Stimulated activated naive CD8-positive, alpha-beta T cell treated with anti-CD3 and anti-CD28 coated beads, Interleukin-15, amount 100 ng/mL, for 72 hours (primary cell): ENCODE measurements at regions not wholly inside any gene's neighbourhood (a gene's known extent, or its start where the extent isn't known, plus 50 kb on each side); places are given as distances from the start of the nearest gene placed in this dataset.

ENCODE experiments used
- ATAC-seq: fragments of 150-1000 bp; cut with Tn5 transposase; 2 replicates; pipeline ENCODE4 v1.10.0; 2021; ENCODE audit warnings: mild to moderate bottlenecking, moderate library complexity
- DNase-seq, 2 donors: peaks; one replicate each; pipeline ENCODE4 v3.0.0; 2021 to 2022
- H3K27ac Mint-ChIP-seq, 2 donors: one replicate each; pipeline ENCODE4 v1.8.0; 2022; ENCODE audit warnings: mild to moderate bottlenecking in 2 of 2, mixed read lengths in 2 of 2, moderate library complexity in 2 of 2
- H3K27me3 Mint-ChIP-seq: one replicate; pipeline ENCODE4 v1.8.0; 2022; ENCODE audit warnings: mixed read lengths
- H3K4me1 Mint-ChIP-seq: one replicate; pipeline ENCODE4 v1.8.0; 2022; ENCODE audit warnings: mild to moderate bottlenecking, mixed read lengths
- H3K4me3 Mint-ChIP-seq, 2 donors: one replicate each; pipeline ENCODE4 v1.8.0; 2022; ENCODE audit warnings: mild to moderate bottlenecking in 2 of 2, mixed read lengths in 2 of 2, moderate library complexity in 1 of 2
- H3K9me3 Mint-ChIP-seq, 2 donors: one replicate each; pipeline ENCODE4 v1.8.0; 2022; ENCODE audit warnings: mixed read lengths in 2 of 2

DNA sequence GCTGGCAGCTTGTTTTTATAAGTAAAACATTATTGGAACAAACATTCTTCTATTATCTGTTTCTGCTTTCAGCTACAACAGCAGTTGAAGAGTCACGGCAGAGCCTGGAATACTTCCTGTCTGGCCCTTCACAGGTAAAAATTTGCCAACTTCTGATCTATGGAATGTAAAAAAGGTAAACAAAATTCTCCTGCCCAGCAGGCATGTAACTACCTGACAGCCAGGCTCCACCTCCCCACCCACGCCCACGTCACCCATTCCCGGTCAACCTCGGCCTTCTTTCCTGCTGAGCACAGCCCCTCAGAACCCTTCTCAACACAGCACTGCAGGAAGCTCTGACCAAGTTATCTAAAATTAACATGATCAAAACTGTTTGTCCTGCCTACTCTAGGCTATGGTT lies 166.0 kb downstream of the DLL1 start:
- Mint-ChIP-seq H3K9me3 (peaks cover 15 to 20% of the 10 kb centered on the region in 2 donors), H3K4me3 (no peak overlapping the region), H3K27ac (peak overlapping the region in 1 of 2 donors; percentile 40), H3K4me1 (no peaks in the 10 kb centered on the region), H3K27me3 (no peaks in the 10 kb centered on the region)
- no peak for ATAC-seq
- no peak for DNase-seq

GRCh38 chr6:170124150-170124549 lies 166.7 kb downstream of the DLL1 start:
- H3K27ac Mint-ChIP-seq, result no peak overlapping the region
- no peaks in the 10 kb centered on the region for H3K4me1 Mint-ChIP-seq
- DNase-seq (no peak), ATAC-seq (no peak)
- no peaks in the 10 kb centered on the region for H3K27me3 Mint-ChIP-seq
- H3K4me3 Mint-ChIP-seq, result no peak overlapping the region
- H3K9me3 Mint-ChIP-seq, result peaks cover 15 to 24% of the 10 kb centered on the region in 2 donors

GRCh38 chr6:170122651-170123050 lies 168.2 kb downstream of the DLL1 start:
- ATAC-seq (no peak), DNase-seq (no peak)
- no peak overlapping the region for H3K27ac Mint-ChIP-seq
- H3K4me3 Mint-ChIP-seq, result no peak overlapping the region
- no peaks in the 10 kb centered on the region for H3K4me1 Mint-ChIP-seq
- H3K9me3 Mint-ChIP-seq, result peaks cover 15 to 24% of the 10 kb centered on the region in 2 donors
- H3K27me3 Mint-ChIP-seq, result no peaks in the 10 kb centered on the region

- no peaks in the 10 kb centered on the region for H3K4me1 Mint-ChIP-seq
- ATAC-seq (no peak), DNase-seq (peak in 1 of 2 donors; percentile 4)
- no peaks in the 10 kb centered on the region for H3K27me3 Mint-ChIP-seq
- H3K27ac Mint-ChIP-seq, result no peak overlapping the region
- H3K9me3 Mint-ChIP-seq, result peaks cover 15 to 24% of the 10 kb centered on the region in 2 donors
- H3K4me3 Mint-ChIP-seq, result no peak overlapping the region
Observed at GRCh38 chr6:170117111-170117972, 173.5 kb downstream of the DLL1 start.

GRCh38 chr6:170116636-170117035 lies 174.2 kb downstream of the DLL1 start:
- H3K9me3 Mint-ChIP-seq, result peaks cover 13 to 20% of the 10 kb centered on the region in 2 donors
- H3K27me3 Mint-ChIP-seq, result no peaks in the 10 kb centered on the region
- H3K4me1 Mint-ChIP-seq, result no peaks in the 10 kb centered on the region
- H3K27ac Mint-ChIP-seq, result no peak overlapping the region
- no peak overlapping the region for H3K4me3 Mint-ChIP-seq
- DNase-seq (no peak), ATAC-seq (no peak)

- Mint-ChIP-seq H3K4me3 (no peak overlapping the region), H3K4me1 (no peaks in the 10 kb centered on the region), H3K9me3 (peaks cover under 1 to 8% of the 10 kb centered on the region in 2 donors), H3K27ac (no peak overlapping the region), H3K27me3 (no peaks in the 10 kb centered on the region)
- DNase-seq (peak in 1 of 2 donors; percentile 4), ATAC-seq (no peak)
Observed at GRCh38 chr6:170114956-170115855, 175.7 kb downstream of the DLL1 start.

GRCh38 chr6:170114187-170114945 lies 176.5 kb downstream of the DLL1 start:
- H3K4me3 Mint-ChIP-seq, result no peak overlapping the region
- no peak for ATAC-seq

DNA sequence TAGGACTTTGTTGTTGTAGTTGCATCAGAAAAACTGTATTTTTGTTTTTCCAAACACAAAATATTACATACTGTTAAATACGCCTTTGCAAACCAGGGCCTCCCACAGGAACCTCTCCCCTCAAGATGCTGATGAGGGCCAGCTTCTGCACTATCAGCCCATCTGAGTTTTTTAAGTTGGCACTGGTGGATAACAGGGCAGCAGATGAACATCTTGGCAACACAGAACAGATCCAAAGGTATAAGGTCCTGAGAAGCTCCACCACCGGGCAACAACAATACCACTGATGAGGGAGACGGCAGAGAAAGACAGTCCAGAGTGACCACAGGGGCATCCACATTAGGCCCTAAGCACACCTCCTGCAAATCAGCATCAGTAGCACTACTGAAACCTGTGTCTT lies 177.7 kb downstream of the DLL1 start:
- peaks cover 4% of the 10 kb centered on the region for H3K4me1 Mint-ChIP-seq
- H3K27me3 Mint-ChIP-seq, result no peaks in the 10 kb centered on the region
- no peaks in the 10 kb centered on the region for H3K9me3 Mint-ChIP-seq
- H3K4me3 Mint-ChIP-seq, result no peak overlapping the region
- ATAC-seq (no peak), DNase-seq (peak in 1 of 2 donors; percentile 2)
- H3K27ac Mint-ChIP-seq, result peak overlapping the region in 1 of 2 donors; percentile 51

More at GRCh38 chr6:170114187-170114945, 176.5 kb downstream of the DLL1 start:
- no peak for DNase-seq
- no peak overlapping the region for H3K27ac Mint-ChIP-seq
- no peaks in the 10 kb centered on the region for H3K4me1 Mint-ChIP-seq
- no peaks in the 10 kb centered on the region for H3K27me3 Mint-ChIP-seq
- H3K9me3 Mint-ChIP-seq, result no peaks in the 10 kb centered on the region

- H3K4me3 Mint-ChIP-seq, result no peak overlapping the region
- no peaks in the 10 kb centered on the region for H3K27me3 Mint-ChIP-seq
- DNase-seq (peak in 1 of 2 donors; percentile 1), ATAC-seq (no peak)
- H3K9me3 Mint-ChIP-seq, result no peaks in the 10 kb centered on the region
- H3K4me1 Mint-ChIP-seq, result peaks cover 5% of the 10 kb centered on the region
- H3K27ac Mint-ChIP-seq, result no peak overlapping the region
Observed at GRCh38 chr6:170112583-170112860, 178.4 kb downstream of the DLL1 start.

- peak in 1 of 2 donors; percentile 3 for DNase-seq
- H3K27me3 Mint-ChIP-seq, result no peaks in the 10 kb centered on the region
- H3K4me3 Mint-ChIP-seq, result no peak overlapping the region
Observed at GRCh38 chr6:170111816-170112582, 178.9 kb downstream of the DLL1 start.

GRCh38 chr6:170111141-170111664 lies 179.7 kb downstream of the DLL1 start:
- ATAC-seq (no peak), DNase-seq (no peak)
- Mint-ChIP-seq H3K9me3 (no peaks in the 10 kb centered on the region), H3K4me3 (no peak overlapping the region), H3K4me1 (peaks cover 5% of the 10 kb centered on the region), H3K27ac (no peak overlapping the region), H3K27me3 (no peaks in the 10 kb centered on the region)

More at GRCh38 chr6:170111816-170112582, 178.9 kb downstream of the DLL1 start:
- peaks cover 5% of the 10 kb centered on the region for H3K4me1 Mint-ChIP-seq
- H3K27ac Mint-ChIP-seq, result no peak overlapping the region
- H3K9me3 Mint-ChIP-seq, result no peaks in the 10 kb centered on the region
- no peak for ATAC-seq

DNA sequence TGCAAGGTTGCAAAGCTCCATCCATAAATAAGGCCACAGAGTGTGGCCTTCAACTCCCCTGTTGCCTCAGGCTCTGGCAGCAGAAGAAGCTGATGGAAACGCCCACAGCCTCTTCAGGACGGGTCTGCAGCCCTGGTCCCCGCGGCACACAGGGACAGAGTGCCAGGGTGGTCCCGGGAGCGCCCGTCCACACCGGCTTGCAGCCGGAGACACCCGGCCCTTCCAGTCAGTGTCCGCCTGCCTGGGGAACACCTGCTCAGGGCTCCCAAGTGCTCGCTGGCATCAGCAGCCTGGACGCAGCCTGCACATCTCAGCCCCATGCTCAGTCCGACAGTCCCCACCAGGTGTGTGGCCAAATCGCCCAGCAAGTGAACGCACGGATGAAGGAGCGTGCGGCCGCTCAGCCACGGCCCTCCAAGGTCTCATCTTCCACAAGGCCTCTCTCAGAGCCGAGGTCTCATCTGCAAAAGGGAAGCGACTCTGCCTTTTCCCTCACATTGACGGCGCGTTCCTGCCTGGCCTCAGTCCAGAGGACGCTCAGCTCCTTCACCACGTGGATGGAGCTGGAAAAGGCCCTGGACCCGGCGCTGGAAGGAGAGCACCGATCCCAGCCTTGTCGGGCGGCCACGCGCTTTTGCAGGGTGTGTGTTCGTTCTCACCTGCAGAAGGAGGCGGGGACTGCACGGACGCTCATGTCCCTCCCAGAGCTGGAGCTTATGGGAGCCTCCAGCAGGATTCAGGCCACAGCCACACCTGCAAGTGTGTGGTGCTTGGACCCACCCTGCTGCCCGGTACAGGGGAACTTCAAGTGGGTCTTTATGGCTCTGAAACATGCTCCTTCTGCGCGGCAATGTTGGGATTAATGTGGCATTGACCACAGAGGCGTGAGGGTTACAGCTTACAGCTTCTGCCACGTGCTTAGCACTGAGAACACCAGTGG lies 180.4 kb downstream of the DLL1 start:
- Mint-ChIP-seq H3K27ac (no peak overlapping the region), H3K4me3 (no peak overlapping the region), H3K4me1 (peaks cover 5% of the 10 kb centered on the region), H3K27me3 (no peaks in the 10 kb centered on the region), H3K9me3 (no peaks in the 10 kb centered on the region)
- DNase-seq (no peak), ATAC-seq (no peak)

DNA sequence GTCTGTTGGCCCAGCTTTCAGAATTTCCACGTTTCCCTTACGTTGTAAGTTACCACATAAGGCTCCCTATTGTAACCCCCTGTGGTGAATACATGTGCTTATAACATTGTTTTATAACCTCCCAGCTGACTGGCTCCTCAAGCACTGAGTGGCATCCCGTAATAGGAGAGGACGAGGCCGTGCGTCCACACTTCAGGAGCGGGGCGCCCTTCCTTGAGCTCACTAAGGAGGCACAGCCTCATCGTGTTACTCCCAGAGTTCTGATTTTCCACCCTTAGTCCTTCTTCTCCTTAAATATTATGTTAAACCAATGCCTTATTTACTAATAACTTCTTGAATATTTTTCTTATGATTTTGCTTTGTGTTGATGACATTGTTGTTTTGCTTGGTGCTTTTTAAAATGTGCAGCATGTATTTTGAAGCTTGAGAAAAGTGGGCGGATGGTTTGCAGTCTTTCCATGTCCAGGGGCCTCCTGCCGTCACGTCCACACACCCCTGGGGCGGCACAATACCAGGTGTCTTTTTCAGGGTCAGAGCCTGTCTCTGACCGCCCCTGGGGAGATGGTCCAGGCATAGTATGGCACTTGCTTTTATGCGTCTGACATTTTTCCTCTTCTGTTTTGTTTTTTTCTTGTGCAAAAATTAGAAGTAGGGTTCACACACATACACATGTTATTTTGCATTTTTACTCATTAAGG lies 181.8 kb downstream of the DLL1 start:
- peaks cover 0 to 5% of the 10 kb centered on the region in 2 donors for H3K9me3 Mint-ChIP-seq
- ATAC-seq (no peak), DNase-seq (no peak)
- peak overlapping the region in 1 of 2 donors; percentile 22 for H3K27ac Mint-ChIP-seq
- H3K27me3 Mint-ChIP-seq, result no peaks in the 10 kb centered on the region
- peaks cover 5% of the 10 kb centered on the region for H3K4me1 Mint-ChIP-seq
- H3K4me3 Mint-ChIP-seq, result no peak overlapping the region
